Kidney (tissue), 13 donors: ENCODE measurements at regions not wholly inside any gene's neighbourhood (a gene's known extent, or its start where the extent isn't known, plus 50 kb on each side); places are given as distances from the start of the nearest gene placed in this dataset.

Experiments
- DNase-seq, 5 donors: peaks; one replicate each; pipeline ENCODE4 v3.0.0-alpha.2; 2013 to 2020
- FAIRE-seq: peaks from 2 replicates; lab custom pipeline; 2012; peaks lifted over from hg19 to GRCh38; lab: Jason Lieb, UNC
- H3K27ac ChIP-seq, 2 donors: one replicate each; pipeline ENCODE4 v1.7.0; 2013; ENCODE audit warnings: low read depth in 2 of 2, low read length in 2 of 2, inconsistent platforms in 1 of 2
- H3K27me3 ChIP-seq: one replicate; pipeline ENCODE4 v1.7.1; 2013; ENCODE audit warnings: low read length, inconsistent platforms; ENCODE audit not compliant: control insufficient read depth, insufficient read depth
- H3K36me3 ChIP-seq, 3 donors: one replicate each; pipeline versions ENCODE4 v1.7.0 to v1.7.1; 2013; ENCODE audit warnings: low read length in 3 of 3, control low read depth in 1 of 3, inconsistent platforms in 1 of 3; ENCODE audit not compliant: insufficient read depth in 3 of 3, control insufficient read depth in 2 of 3
- H3K4me1 ChIP-seq, 3 donors: one replicate each; pipeline versions ENCODE4 v1.7.0 to v1.7.1; 2013; ENCODE audit warnings: low read length in 3 of 3, inconsistent platforms in 1 of 3, low read depth in 1 of 3; ENCODE audit not compliant: control insufficient read depth in 2 of 3, insufficient read depth in 2 of 3
- H3K4me3 ChIP-seq, 3 donors: one replicate each; pipeline versions ENCODE4 v1.7.0 to v1.8.1; 2013; ENCODE audit warnings: low read length in 3 of 3, control low read depth in 1 of 3, inconsistent platforms in 1 of 3
- H3K9ac ChIP-seq, 3 donors: one replicate each; pipeline versions ENCODE4 v1.7.0 to v1.7.1; 2013; ENCODE audit warnings: low read length in 3 of 3, control low read depth in 1 of 3, inconsistent platforms in 1 of 3
- H3K9me3 ChIP-seq, 3 donors: one replicate each; pipeline versions ENCODE4 v1.7.0 to v1.7.1; 2013; ENCODE audit warnings: low read length in 3 of 3, control low read depth in 1 of 3, inconsistent platforms in 1 of 3; ENCODE audit not compliant: control insufficient read depth in 2 of 3, insufficient read depth in 1 of 3
- intact Hi-C: fragments of 100-400 bp; cut with DNase I; formaldehyde crosslinking; loops from one replicate; pipeline ENCODE4 v1.11.1; 2022
- TF ChIP-seq, protein P1 (sequence below): IDR thresholded peaks from 3 replicates; pipeline ENCODE4 v1.5.1; 2012; ENCODE audit warnings: mild to moderate bottlenecking, moderate library complexity, borderline replicate concordance; ENCODE audit not compliant: insufficient read depth; ENCODE audit errors: extremely low read depth
- donor health status: control.
- donor health status: control.
- donor health status: control.
- donor health status: control.
- donor health status: control.
- donor health status: DM: yes; HTN: yes; CAD: no.
- donor health status: Normal renal cell carcinoma (clear cell type).

DNA sequence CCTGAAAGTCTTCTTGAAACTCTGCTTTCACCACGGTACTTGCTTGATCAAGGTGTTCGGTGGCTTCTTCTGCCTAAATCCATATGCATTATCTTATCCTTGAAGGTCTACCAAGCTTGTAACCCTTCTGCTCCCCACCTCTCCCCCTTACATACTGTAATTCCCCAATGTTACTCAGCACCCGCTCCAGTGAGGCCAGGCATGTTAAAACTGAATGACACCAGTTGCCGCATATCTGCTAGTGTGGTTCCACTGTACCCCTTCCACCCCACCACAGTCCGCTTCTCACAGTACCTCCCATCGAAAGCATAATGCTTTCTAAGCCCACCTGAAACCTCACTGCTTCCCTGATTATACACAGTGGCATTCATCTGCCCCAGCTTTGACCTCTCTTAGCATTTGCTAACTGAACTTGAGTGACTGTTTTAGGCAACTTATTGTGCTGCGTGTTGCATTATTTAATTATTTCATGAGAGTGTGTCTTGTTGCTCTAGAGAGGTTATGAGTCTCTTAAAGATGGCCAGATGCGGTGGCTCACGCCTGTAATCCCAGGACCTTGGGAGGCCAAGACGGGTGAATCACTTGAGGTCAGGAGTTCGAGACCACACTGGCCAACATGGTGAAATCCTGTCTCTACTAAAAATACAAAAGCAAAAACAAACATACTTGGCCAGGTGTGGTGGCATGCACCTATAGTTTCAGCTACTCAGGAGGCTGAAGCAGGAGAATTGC is 87.6 kb upstream of the MBNL2 start:
- Histone ChIP-seq H3K9ac (no peak overlapping the region), H3K36me3 (no peaks in the 10 kb centered on the region), H3K9me3 (no peaks in the 10 kb centered on the region), H3K4me1 (no peaks in the 10 kb centered on the region), H3K27ac (no peak overlapping the region), H3K4me3 (no peak overlapping the region), H3K27me3 (no peaks in the 10 kb centered on the region)
- DNase-seq = no peak
- TF ChIP-seq, protein P1, sequence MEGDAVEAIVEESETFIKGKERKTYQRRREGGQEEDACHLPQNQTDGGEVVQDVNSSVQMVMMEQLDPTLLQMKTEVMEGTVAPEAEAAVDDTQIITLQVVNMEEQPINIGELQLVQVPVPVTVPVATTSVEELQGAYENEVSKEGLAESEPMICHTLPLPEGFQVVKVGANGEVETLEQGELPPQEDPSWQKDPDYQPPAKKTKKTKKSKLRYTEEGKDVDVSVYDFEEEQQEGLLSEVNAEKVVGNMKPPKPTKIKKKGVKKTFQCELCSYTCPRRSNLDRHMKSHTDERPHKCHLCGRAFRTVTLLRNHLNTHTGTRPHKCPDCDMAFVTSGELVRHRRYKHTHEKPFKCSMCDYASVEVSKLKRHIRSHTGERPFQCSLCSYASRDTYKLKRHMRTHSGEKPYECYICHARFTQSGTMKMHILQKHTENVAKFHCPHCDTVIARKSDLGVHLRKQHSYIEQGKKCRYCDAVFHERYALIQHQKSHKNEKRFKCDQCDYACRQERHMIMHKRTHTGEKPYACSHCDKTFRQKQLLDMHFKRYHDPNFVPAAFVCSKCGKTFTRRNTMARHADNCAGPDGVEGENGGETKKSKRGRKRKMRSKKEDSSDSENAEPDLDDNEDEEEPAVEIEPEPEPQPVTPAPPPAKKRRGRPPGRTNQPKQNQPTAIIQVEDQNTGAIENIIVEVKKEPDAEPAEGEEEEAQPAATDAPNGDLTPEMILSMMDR = no peak
- FAIRE-seq = no peak
- intact Hi-C loops = no loop called here

DNA sequence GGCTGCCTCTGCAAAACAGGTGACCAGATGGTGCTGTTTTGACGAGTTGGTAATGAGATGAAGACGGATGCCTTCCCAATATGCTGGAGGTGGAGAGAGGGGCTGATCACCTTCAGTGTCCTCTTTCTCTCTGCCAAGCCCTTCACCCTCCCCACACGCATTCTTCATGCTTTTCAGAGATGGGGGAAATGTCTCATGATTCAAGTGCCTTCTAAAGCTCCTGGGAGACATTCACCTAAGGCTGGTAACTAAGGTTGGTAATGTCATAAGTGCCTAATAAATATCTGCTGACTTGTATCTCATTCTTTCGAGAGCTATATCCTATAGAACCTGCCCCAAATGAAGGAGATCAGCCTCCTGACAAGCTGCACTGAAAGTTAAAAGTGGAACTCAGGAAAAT is 86.2 kb upstream of the MBNL2 start:
- FAIRE-seq = no peak
- H3K27ac ChIP-seq = no peak overlapping the region
- intact Hi-C loops = no loop called here

DNA sequence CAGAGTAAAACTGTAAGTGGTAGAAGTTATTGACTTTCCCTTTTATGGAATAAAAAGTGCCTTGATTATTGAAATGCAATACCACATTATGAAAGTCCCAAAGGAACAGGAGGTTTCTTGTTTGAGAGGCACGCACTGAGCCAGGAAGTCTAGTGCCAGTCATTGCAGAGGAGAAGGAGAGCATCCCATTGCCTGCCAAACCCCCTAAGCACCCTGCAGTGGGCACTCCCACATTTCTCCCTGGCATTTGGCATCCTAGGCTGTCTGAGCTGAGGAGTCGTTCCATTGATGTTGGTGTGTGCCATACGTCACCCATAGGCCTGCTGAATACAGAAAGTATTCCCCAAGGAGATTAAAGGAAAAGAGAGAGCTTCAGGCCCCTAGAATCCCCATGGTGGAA is 85.7 kb upstream of the MBNL2 start:
- H3K4me1 ChIP-seq = no peaks in the 10 kb centered on the region
- H3K9ac ChIP-seq = no peak overlapping the region
- intact Hi-C loops = no loop called here
- no peak overlapping the region for H3K27ac ChIP-seq
- H3K36me3 ChIP-seq = no peaks in the 10 kb centered on the region
- TF ChIP-seq, protein P1 = no peak
- H3K9me3 ChIP-seq = no peaks in the 10 kb centered on the region
- H3K27me3 ChIP-seq = no peaks in the 10 kb centered on the region
- DNase-seq (no peak), FAIRE-seq (no peak)
- no peak overlapping the region for H3K4me3 ChIP-seq

More for the DNA sequence above, 86.2 kb upstream of the MBNL2 start:
- no peak overlapping the region for H3K4me3 ChIP-seq
- H3K27me3 ChIP-seq = no peaks in the 10 kb centered on the region
- DNase-seq = no peak
- no peak overlapping the region for H3K9ac ChIP-seq
- no peaks in the 10 kb centered on the region for H3K4me1 ChIP-seq
- no peaks in the 10 kb centered on the region for H3K9me3 ChIP-seq
- TF ChIP-seq, protein P1 = no peak
- H3K36me3 ChIP-seq = no peaks in the 10 kb centered on the region
